Pancreas (tissue), 10 donors: ENCODE measurements at regions not wholly inside any gene's neighbourhood (a gene's known extent, or its start where the extent isn't known, plus 50 kb on each side); places are given as distances from the start of the nearest gene placed in this dataset.
A peak's percentile ranks its signal among the peaks of the same experiment; 100 is the strongest.

Experiments
- ATAC-seq, 4 donors: fragments of 200-7000 bp; cut with Tn5 transposase; one replicate each; pipeline versions ENCODE4 v1.8.0 to v1.9.1; 2020; ENCODE audit warnings: mild to moderate bottlenecking in 4 of 4, moderate library complexity in 4 of 4
- DNase-seq, 6 donors: peaks; one replicate each; pipeline ENCODE4 v3.0.0-alpha.2; 2020
- FAIRE-seq: peaks from 2 replicates; lab custom pipeline; 2012; peaks lifted over from hg19 to GRCh38; lab: Jason Lieb, UNC
- H3K27ac ChIP-seq, 4 donors: fragments of 200-600 bp; sonication (generic); 1 replicate in 3 of 4; 2 replicates in 1 of 4; pipeline versions ENCODE4 v1.5.0 to v1.8.0; 2020
- H3K27me3 ChIP-seq, 4 donors: fragments of 200-600 bp; one replicate each; pipeline ENCODE4 v1.8.0; 2021
- H3K36me3 ChIP-seq, 3 donors: fragments of 200-600 bp; sonication (generic) in 1 of 3; one replicate each; pipeline versions ENCODE4 v1.5.0 to v1.8.0; 2020 to 2021
- H3K4me1 ChIP-seq, 3 donors: fragments of 200-600 bp; one replicate each; pipeline ENCODE4 v1.8.0; 2021
- H3K4me3 ChIP-seq, 4 donors: fragments of 200-600 bp; sonication (generic) in 2 of 4; one replicate each; pipeline versions ENCODE4 v1.5.0 to v1.8.0; 2020 to 2021
- H3K9me3 ChIP-seq, 4 donors: fragments of 200-600 bp; one replicate each; pipeline ENCODE4 v1.8.0; 2021
- WGBS, 2 donors: extraction: QIAGEN DNeasy Blood & Tissue Kit; methylation state at CpG; one replicate each; pipeline ENCODE4 v1.1.7; 2013; 5-methylcytosine and 5-hydroxymethylcytosine counted together
- intact Hi-C, 3 donors: fragments of 100-400 bp; cut with DNase I; formaldehyde crosslinking; loops; one replicate each; pipeline versions ENCODE4 v1.11.1 to v1.14.2; 2022
- TF ChIP-seq, protein P1 (sequence below), 4 donors: fragments of 200-600 bp; sonication (generic) in 3 of 4; IDR thresholded peaks; one replicate each; pipeline versions ENCODE4 v1.5.0 to v1.8.0; 2021; ENCODE audit warnings: antibody characterized with exemption in 4 of 4
- donor health status: healthy with polysubstance abuse.
- donor health status: DM: no; HTN: no; CAD: no; lungs with moderate emphysema.
- donor health status: DM: no; HTN: no; CAD: no.
- donor health status: control.
- donor health status: control.
- donor health status: Bipolar disorder and iron deficiency.
- donor health status: DM: yes; HTN: yes; CAD: no.
- donor health status: DM: no; HTN: no; CAD: no.
- donor health status: DM: no; HTN: no; CAD: no.
- donor health status: DM: yes; HTN: yes; CAD: no.

DNA sequence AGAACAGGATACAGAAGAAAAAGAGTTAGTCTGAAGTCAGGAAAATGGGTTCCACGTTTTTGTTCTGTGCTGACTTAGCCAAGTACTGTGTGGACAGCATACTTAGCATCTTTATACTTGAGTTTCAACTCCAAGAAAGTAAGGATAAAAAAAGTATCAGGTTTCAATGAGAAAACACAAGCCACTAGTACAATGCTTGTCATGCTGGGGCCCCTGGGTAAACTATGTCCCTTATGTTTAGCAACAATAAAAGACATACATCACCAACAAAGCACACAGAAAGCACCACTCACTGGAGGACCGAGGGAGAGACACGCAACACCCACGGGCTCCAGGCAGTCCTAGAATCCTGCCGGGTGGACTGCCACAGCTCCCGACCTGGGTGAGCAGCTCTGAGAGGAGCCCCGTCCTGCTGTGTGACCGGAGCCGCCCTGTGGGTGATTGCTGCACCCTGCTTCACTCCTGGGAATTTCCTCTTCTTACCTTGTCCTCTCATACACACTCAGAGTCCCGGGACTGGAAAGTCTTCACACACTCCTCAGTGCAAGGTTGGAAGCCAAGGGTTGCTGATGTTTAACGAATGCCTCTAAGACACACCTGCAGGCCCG, 890.5 kb downstream of the BRD1 start:
- no peaks in the 10 kb centered on the region for H3K4me1 ChIP-seq
- FAIRE-seq (no peak), DNase-seq (peak in 1 of 6 donors; percentile 16), ATAC-seq (no peak)
- intact Hi-C loops: no loop called here
- no peaks in the 10 kb centered on the region for H3K36me3 ChIP-seq
- no peaks in the 10 kb centered on the region for H3K9me3 ChIP-seq
- H3K4me3 ChIP-seq: no peak overlapping the region
- H3K27me3 ChIP-seq: no peaks in the 10 kb centered on the region
- TF ChIP-seq, protein P1, sequence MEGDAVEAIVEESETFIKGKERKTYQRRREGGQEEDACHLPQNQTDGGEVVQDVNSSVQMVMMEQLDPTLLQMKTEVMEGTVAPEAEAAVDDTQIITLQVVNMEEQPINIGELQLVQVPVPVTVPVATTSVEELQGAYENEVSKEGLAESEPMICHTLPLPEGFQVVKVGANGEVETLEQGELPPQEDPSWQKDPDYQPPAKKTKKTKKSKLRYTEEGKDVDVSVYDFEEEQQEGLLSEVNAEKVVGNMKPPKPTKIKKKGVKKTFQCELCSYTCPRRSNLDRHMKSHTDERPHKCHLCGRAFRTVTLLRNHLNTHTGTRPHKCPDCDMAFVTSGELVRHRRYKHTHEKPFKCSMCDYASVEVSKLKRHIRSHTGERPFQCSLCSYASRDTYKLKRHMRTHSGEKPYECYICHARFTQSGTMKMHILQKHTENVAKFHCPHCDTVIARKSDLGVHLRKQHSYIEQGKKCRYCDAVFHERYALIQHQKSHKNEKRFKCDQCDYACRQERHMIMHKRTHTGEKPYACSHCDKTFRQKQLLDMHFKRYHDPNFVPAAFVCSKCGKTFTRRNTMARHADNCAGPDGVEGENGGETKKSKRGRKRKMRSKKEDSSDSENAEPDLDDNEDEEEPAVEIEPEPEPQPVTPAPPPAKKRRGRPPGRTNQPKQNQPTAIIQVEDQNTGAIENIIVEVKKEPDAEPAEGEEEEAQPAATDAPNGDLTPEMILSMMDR (IDR thresholded peaks at IDR 0.05): no peak
- H3K27ac ChIP-seq: no peak overlapping the region
- 56 to 71% methylated on average over 12 of the region's 12 CpGs for WGBS, 2 donors

- TF ChIP-seq, protein P1 (IDR thresholded peaks at IDR 0.05): no peak
- Histone ChIP-seq H3K27me3 (no peaks in the 10 kb centered on the region), H3K36me3 (no peaks in the 10 kb centered on the region), H3K9me3 (no peaks in the 10 kb centered on the region), H3K4me1 (no peaks in the 10 kb centered on the region), H3K27ac (no peak overlapping the region), H3K4me3 (no peak overlapping the region)
- ATAC-seq (no peak), FAIRE-seq (no peak), DNase-seq (peak in 1 of 6 donors; percentile 13)
- intact Hi-C loops: no loop called here
- 64 to 80% methylated on average over 4 of the region's 4 CpGs for WGBS, 2 donors
These were observed 891.3 kb downstream of the BRD1 start for GRCh38 chr22:48936391-48936790.

DNA sequence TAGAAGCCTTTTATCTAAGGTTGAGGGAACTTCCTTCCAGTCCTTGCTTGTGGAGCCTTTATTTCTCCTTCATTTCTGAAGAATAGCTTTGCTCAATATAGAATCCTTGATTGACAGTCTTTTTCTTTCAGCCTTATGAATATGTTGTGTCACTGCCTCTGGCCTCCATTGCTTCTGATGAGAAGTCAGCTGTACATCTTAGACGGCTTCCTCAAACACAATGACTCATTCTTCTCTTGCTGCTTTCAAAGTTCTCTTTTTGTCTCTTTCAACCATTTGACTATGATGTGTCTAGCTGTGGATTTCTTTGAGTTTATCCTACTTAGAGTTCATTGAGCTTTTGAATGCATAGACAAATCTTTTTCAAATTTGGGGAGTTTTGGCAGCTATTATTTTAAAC, 893.2 kb downstream of the BRD1 start:
- TF ChIP-seq, protein P1 (IDR thresholded peaks at IDR 0.05): no peak
- 50 to 79% methylated on average over 1 of the region's 1 CpG for WGBS, 2 donors
- no peak overlapping the region for H3K27ac ChIP-seq
- intact Hi-C loops: no loop called here
- H3K4me3 ChIP-seq: no peak overlapping the region
- no peak for ATAC-seq
- H3K4me1 ChIP-seq: no peaks in the 10 kb centered on the region
- no peak for DNase-seq
- H3K27me3 ChIP-seq: no peaks in the 10 kb centered on the region
- H3K36me3 ChIP-seq: no peaks in the 10 kb centered on the region
- no peak for FAIRE-seq
- H3K9me3 ChIP-seq: no peaks in the 10 kb centered on the region

DNA sequence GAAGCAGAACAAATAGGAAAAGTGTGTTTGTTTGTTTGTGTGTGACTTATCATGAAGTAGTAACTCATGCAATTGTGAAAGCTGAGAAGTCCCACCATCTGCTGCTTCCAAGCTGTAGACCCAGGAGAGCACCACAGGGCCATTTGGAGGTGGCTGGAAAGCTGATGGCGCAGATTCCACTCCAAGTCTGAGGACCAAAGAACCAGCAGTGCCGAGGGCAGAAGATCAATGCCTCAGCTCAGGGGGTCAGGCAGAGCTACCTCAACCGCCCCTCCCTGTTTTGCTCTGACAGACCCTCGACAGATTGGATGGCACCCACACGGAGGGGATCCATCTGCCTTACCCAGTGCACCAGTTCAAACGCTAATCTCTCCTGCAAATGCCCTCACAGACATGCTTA, 896.2 kb downstream of the BRD1 start:
- FAIRE-seq: no peak
- no peaks in the 10 kb centered on the region for H3K9me3 ChIP-seq
- no peaks in the 10 kb centered on the region for H3K4me1 ChIP-seq
- TF ChIP-seq, protein P1 (IDR thresholded peaks at IDR 0.05): no peak
- DNase-seq: no peak
- H3K27me3 ChIP-seq: no peaks in the 10 kb centered on the region
- H3K4me3 ChIP-seq: no peak overlapping the region
- H3K36me3 ChIP-seq: no peaks in the 10 kb centered on the region
- WGBS, 2 donors: 58 to 66% methylated on average over 6 of the region's 6 CpGs
- no peak for ATAC-seq
- no peak overlapping the region for H3K27ac ChIP-seq
- intact Hi-C loops: no loop called here

- FAIRE-seq (no peak), ATAC-seq (no peak), DNase-seq (no peak)
- no peak overlapping the region for H3K27ac ChIP-seq
- no peaks in the 10 kb centered on the region for H3K9me3 ChIP-seq
- WGBS, 2 donors: 53 to 61% methylated on average over 10 of the region's 10 CpGs
- H3K4me3 ChIP-seq: no peak overlapping the region
- H3K36me3 ChIP-seq: no peaks in the 10 kb centered on the region
- no peaks in the 10 kb centered on the region for H3K4me1 ChIP-seq
- intact Hi-C loops: no loop called here
- TF ChIP-seq, protein P1 (IDR thresholded peaks at IDR 0.05): no peak
- H3K27me3 ChIP-seq: no peaks in the 10 kb centered on the region
These were observed 898.3 kb downstream of the BRD1 start for GRCh38 chr22:48929276-48929790.
